Naive B cell (primary cell): ENCODE measurements at regions not wholly inside any gene's neighbourhood (a gene's known extent, or its start where the extent isn't known, plus 50 kb on each side); places are given as distances from the start of the nearest gene placed in this dataset.
"Not testable (repeated sequence)": the region's sequence is repeated elsewhere in the genome, so short reads cannot be mapped to it uniquely, and the experiment has no call there.

ENCODE experiments used
- ATAC-seq, 2 donors: fragments of 150-1000 bp; cut with Tn5 transposase; 2 replicates each; pipeline ENCODE4 v1.10.0; 2021; ENCODE audit warnings: low read depth in 2 of 2, mild to moderate bottlenecking in 2 of 2, moderate library complexity in 2 of 2
- DNase-seq: peaks from one replicate; pipeline ENCODE4 v3.0.0; 2022
- H3K27ac Mint-ChIP-seq, 6 donors: one replicate each; pipeline ENCODE4 v1.8.0; 2020 to 2022; ENCODE audit warnings: mild to moderate bottlenecking in 6 of 6, mixed read lengths in 6 of 6, moderate library complexity in 5 of 6, inconsistent platforms in 2 of 6
- H3K27me3 Mint-ChIP-seq, 3 donors: one replicate each; pipeline ENCODE4 v1.8.0; 2021 to 2022; ENCODE audit warnings: mixed read lengths in 3 of 3, mild to moderate bottlenecking in 1 of 3
- H3K36me3 Mint-ChIP-seq, 2 donors: one replicate each; pipeline ENCODE4 v1.8.0; 2020 to 2022; ENCODE audit warnings: mixed read lengths in 2 of 2, inconsistent platforms in 1 of 2, mild to moderate bottlenecking in 1 of 2
- H3K4me1 Mint-ChIP-seq, 3 donors: one replicate each; pipeline ENCODE4 v1.8.0; 2020 to 2022; ENCODE audit warnings: mixed read lengths in 3 of 3, inconsistent platforms in 1 of 3, mild to moderate bottlenecking in 1 of 3, moderate library complexity in 1 of 3
- H3K4me3 Mint-ChIP-seq, 8 donors: one replicate each; pipeline ENCODE4 v1.8.0; 2020 to 2022; ENCODE audit warnings: mild to moderate bottlenecking in 8 of 8, mixed read lengths in 8 of 8, moderate library complexity in 8 of 8, inconsistent platforms in 2 of 8
- H3K9me3 Mint-ChIP-seq, 7 donors: one replicate each; pipeline ENCODE4 v1.8.0; 2020 to 2022; ENCODE audit warnings: mixed read lengths in 7 of 7, mild to moderate bottlenecking in 5 of 7, inconsistent platforms in 2 of 7, moderate library complexity in 1 of 7

- Mint-ChIP-seq H3K27me3 (peaks cover 11 to 21% (median 13%) of the 10 kb centered on the region in 3 donors), H3K9me3 (peaks cover 15 to 54% (median 30%) of the 10 kb centered on the region in 7 donors), H3K36me3 (peaks cover 9 to 36% of the 10 kb centered on the region in 2 donors)
- DNase-seq, H3K4me1 Mint-ChIP-seq, H3K27ac Mint-ChIP-seq, H3K4me3 Mint-ChIP-seq, ATAC-seq: not testable (repeated sequence)
Measured at GRCh38 chr10:77740396-77740795, 102.8 kb upstream of the KCNMA1 start.

- Mint-ChIP-seq H3K27me3 (peaks cover 11 to 21% (median 18%) of the 10 kb centered on the region in 3 donors), H3K36me3 (peaks cover 9 to 36% of the 10 kb centered on the region in 2 donors), H3K4me3 (no peak overlapping the region), H3K9me3 (peaks cover 15 to 54% (median 32%) of the 10 kb centered on the region in 7 donors), H3K4me1 (no peaks in the 10 kb centered on the region), H3K27ac (peak overlapping the region in 1 of 6 donors; percentile 20)
- ATAC-seq, result no peak
- no peak for DNase-seq
Measured at GRCh38 chr10:77738496-77739158, 101.0 kb upstream of the KCNMA1 start.

- Mint-ChIP-seq H3K36me3 (peaks cover 9 to 36% of the 10 kb centered on the region in 2 donors), H3K27me3 (peaks cover 2 to 16% (median 15%) of the 10 kb centered on the region in 3 donors), H3K27ac (no peak overlapping the region), H3K4me1 (no peaks in the 10 kb centered on the region), H3K4me3 (no peak overlapping the region), H3K9me3 (peaks cover 15 to 54% (median 32%) of the 10 kb centered on the region in 7 donors)
- DNase-seq (no peak), ATAC-seq (no peak)
Measured at GRCh38 chr10:77737608-77738007, 100.0 kb upstream of the KCNMA1 start.

- ATAC-seq, H3K4me3 Mint-ChIP-seq, H3K27ac Mint-ChIP-seq, H3K4me1 Mint-ChIP-seq, DNase-seq: not testable (repeated sequence)
- H3K9me3 Mint-ChIP-seq, result peaks cover 15 to 40% (median 25%) of the 10 kb centered on the region in 7 donors
- H3K36me3 Mint-ChIP-seq, result peaks cover 9 to 29% of the 10 kb centered on the region in 2 donors
- peaks cover 9 to 16% (median 12%) of the 10 kb centered on the region in 3 donors for H3K27me3 Mint-ChIP-seq
Measured at GRCh38 chr10:77735136-77735535, 97.5 kb upstream of the KCNMA1 start.

- H3K27ac Mint-ChIP-seq, result no peak overlapping the region
- H3K4me3 Mint-ChIP-seq, result no peak overlapping the region
- peaks cover 0 to 5% of the 10 kb centered on the region in 2 donors for H3K36me3 Mint-ChIP-seq
Measured at GRCh38 chr10:77732213-77733003, 94.8 kb upstream of the KCNMA1 start.

DNA sequence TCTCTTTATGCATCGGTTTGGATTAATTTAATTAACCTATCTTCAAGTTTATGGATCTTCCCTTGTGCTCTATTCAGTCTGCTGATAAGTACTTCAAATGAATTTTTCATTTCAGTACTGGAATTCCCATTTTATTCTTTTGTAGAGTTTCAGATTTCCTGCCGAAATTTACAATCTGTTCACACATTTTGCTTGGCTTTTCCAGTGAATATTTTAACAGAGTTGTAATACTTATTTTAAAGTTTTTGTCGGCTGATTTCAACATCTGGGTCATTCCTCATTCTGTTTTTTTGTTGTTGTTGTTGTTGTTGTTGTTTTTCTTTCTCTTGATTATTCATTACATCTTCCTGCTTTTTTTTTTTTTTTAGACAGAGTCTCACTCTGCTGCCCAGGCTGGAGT lies 89.9 kb upstream of the KCNMA1 start:
- no peak for DNase-seq
- Mint-ChIP-seq H3K27me3 (peaks cover 4 to 27% (median 22%) of the 10 kb centered on the region in 3 donors), H3K4me1 (no peaks in the 10 kb centered on the region), H3K4me3 (no peak overlapping the region), H3K27ac (no peak overlapping the region), H3K36me3 (no peaks in the 10 kb centered on the region), H3K9me3 (peaks cover 0 to 13% (median 6%) of the 10 kb centered on the region in 7 donors)
- ATAC-seq, result no peak

More at GRCh38 chr10:77732213-77733003, 94.8 kb upstream of the KCNMA1 start:
- no peak for DNase-seq
- Mint-ChIP-seq H3K4me1 (no peaks in the 10 kb centered on the region), H3K9me3 (peaks cover 4 to 13% (median 8%) of the 10 kb centered on the region in 7 donors), H3K27me3 (peaks cover 12 to 27% (median 26%) of the 10 kb centered on the region in 3 donors)
- ATAC-seq, result no peak

DNA sequence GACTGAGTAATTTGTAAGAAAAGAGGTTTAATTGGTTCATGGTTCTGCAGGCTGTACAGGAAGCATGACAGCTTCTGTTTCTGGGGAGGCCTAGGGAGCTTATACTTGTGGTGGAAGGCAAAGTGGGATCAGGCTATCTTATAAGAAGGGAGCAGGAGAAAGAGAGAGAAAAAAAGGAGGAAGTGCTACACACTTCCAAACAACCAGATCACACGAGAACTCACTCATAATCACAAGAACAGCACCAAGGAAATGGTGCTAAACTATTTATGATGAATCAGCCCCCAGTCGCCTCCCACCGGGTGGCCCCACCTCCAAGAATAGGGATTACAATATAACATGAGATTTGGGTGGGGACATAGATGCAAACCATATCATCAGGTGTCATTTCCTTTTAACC lies 89.1 kb upstream of the KCNMA1 start:
- Mint-ChIP-seq H3K27ac (peak overlapping the region in 1 of 6 donors; percentile 75), H3K27me3 (peaks cover 4 to 27% (median 22%) of the 10 kb centered on the region in 3 donors), H3K4me1 (no peaks in the 10 kb centered on the region), H3K9me3 (peaks cover 0 to 13% (median 6%) of the 10 kb centered on the region in 7 donors), H3K4me3 (no peak overlapping the region), H3K36me3 (no peaks in the 10 kb centered on the region)
- no peak for ATAC-seq
- no peak for DNase-seq

DNA sequence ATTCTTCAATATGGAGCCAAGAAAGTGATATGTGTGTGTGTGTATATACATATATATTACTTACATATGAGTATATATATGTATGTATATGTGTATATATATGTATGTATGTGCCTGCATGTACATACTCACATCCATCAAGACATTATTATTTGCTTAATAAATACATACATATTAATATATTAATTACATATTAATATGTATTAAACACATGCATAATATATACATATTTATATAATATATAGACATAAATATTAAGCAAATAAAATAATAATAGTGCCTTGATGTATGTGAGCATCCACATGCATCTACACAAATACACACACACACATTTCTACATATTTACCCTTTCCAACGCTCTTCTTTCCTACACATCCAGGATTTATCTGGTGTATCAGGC lies 88.7 kb upstream of the KCNMA1 start:
- no peaks in the 10 kb centered on the region for H3K36me3 Mint-ChIP-seq
- ATAC-seq (no peak), DNase-seq (no peak)
- peaks cover 0 to 13% (median 6%) of the 10 kb centered on the region in 7 donors for H3K9me3 Mint-ChIP-seq
- peaks cover 4 to 27% (median 22%) of the 10 kb centered on the region in 3 donors for H3K27me3 Mint-ChIP-seq
- no peak overlapping the region for H3K4me3 Mint-ChIP-seq
- H3K27ac Mint-ChIP-seq, result no peak overlapping the region
- H3K4me1 Mint-ChIP-seq, result no peaks in the 10 kb centered on the region

DNA sequence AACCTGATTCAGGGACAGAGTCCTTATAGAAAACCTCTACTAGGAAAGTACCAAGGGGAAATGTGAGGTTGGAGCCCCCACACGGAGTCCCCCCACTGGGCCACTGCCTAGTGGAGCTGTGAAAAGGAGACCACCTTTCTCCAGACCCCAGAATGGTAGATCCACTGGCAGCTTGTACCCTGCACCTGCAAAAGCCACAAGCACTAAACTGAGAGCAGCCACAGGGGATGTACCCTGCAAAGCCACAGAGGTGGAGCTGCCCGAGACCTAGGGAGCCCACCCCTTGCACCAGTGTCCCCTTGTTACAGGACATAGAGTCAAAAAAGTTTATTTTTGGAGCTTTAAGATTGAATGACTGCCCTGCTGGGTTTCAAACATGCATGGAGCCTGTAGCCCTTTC lies 87.2 kb upstream of the KCNMA1 start:
- H3K27ac Mint-ChIP-seq, result no peak overlapping the region
- H3K4me1 Mint-ChIP-seq, result no peaks in the 10 kb centered on the region
- H3K36me3 Mint-ChIP-seq, result no peaks in the 10 kb centered on the region
- ATAC-seq (no peak), DNase-seq (no peak)
- peaks cover 4 to 19% (median 16%) of the 10 kb centered on the region in 3 donors for H3K27me3 Mint-ChIP-seq
- H3K9me3 Mint-ChIP-seq, result peaks cover 0 to 13% (median 6%) of the 10 kb centered on the region in 7 donors
- no peak overlapping the region for H3K4me3 Mint-ChIP-seq

- no peak for DNase-seq
- Mint-ChIP-seq H3K36me3 (no peaks in the 10 kb centered on the region), H3K27me3 (peaks cover 8 to 11% (median 9%) of the 10 kb centered on the region in 3 donors), H3K9me3 (peaks cover 0 to 13% (median 6%) of the 10 kb centered on the region in 7 donors), H3K27ac (no peak overlapping the region), H3K4me1 (no peaks in the 10 kb centered on the region), H3K4me3 (no peak overlapping the region)
- no peak for ATAC-seq
Measured at GRCh38 chr10:77723376-77723775, 85.8 kb upstream of the KCNMA1 start.

DNA sequence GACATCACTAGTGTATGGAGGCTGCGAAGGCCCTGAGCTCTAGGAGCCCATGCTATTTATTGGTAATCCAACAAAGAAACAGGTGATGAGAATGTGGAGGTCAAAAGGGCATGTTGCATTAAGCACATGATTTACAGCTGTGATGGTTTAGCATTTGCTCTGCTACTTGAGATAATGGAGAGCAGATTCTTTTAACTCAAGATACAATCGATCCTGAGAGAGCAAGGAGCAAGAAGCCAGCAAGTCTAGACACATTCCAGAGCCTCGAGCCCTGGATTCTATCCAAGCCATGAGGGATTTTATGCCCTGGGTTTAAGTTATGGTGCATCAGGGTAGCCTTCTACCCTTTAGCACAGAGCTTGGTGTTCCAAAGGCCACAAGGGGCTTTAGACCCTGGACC lies 85.3 kb upstream of the KCNMA1 start:
- not testable (repeated sequence) for DNase-seq, H3K27me3 Mint-ChIP-seq, H3K4me1 Mint-ChIP-seq, H3K36me3 Mint-ChIP-seq, ATAC-seq, H3K4me3 Mint-ChIP-seq
- H3K9me3 Mint-ChIP-seq, result peaks cover 0 to 13% (median 6%) of the 10 kb centered on the region in 7 donors
- peak overlapping the region in 1 of 6 donors; percentile 7 for H3K27ac Mint-ChIP-seq

GRCh38 chr10:77721815-77722214 lies 84.2 kb upstream of the KCNMA1 start:
- no peak for ATAC-seq
- H3K27me3 Mint-ChIP-seq, result peaks cover 7 to 11% (median 7%) of the 10 kb centered on the region in 3 donors

GRCh38 chr10:77718957-77719356 lies 81.3 kb upstream of the KCNMA1 start:
- no peaks in the 10 kb centered on the region for H3K4me1 Mint-ChIP-seq
- no peaks in the 10 kb centered on the region for H3K36me3 Mint-ChIP-seq
- H3K9me3 Mint-ChIP-seq, result peaks cover 0 to 5% (median 2%) of the 10 kb centered on the region in 7 donors
- no peak overlapping the region for H3K4me3 Mint-ChIP-seq
- H3K27me3 Mint-ChIP-seq, result peaks cover 7 to 19% (median 13%) of the 10 kb centered on the region in 3 donors
- H3K27ac Mint-ChIP-seq, result no peak overlapping the region
- DNase-seq (no peak), ATAC-seq (no peak)

More at GRCh38 chr10:77721815-77722214, 84.2 kb upstream of the KCNMA1 start:
- H3K4me3 Mint-ChIP-seq, result no peak overlapping the region
- peaks cover 0 to 13% (median 6%) of the 10 kb centered on the region in 7 donors for H3K9me3 Mint-ChIP-seq
- H3K4me1 Mint-ChIP-seq, result no peaks in the 10 kb centered on the region
- no peaks in the 10 kb centered on the region for H3K36me3 Mint-ChIP-seq
- no peak overlapping the region for H3K27ac Mint-ChIP-seq
- no peak for DNase-seq
